COLO668 (cell line): ENCODE measurements at regions not wholly inside any gene's neighbourhood (a gene's known extent, or its start where the extent isn't known, plus 50 kb on each side); places are given as distances from the start of the nearest gene placed in this dataset.
A peak's percentile ranks its signal among the peaks of the same experiment; 100 is the strongest.
"Not testable (repeated sequence)": the region's sequence is repeated elsewhere in the genome, so short reads cannot be mapped to it uniquely, and the experiment has no call there.

Source experiments
- DNase-seq: peaks from one replicate; lab custom pipeline; 2025; ENCODE audit not compliant: unreplicated experiment; lab: John Stamatoyannopoulos, UW

- DNase-seq: no peak
Measured at GRCh38 chr15:92821491-92822116, 78.5 kb upstream of the CHD2 start.

DNA sequence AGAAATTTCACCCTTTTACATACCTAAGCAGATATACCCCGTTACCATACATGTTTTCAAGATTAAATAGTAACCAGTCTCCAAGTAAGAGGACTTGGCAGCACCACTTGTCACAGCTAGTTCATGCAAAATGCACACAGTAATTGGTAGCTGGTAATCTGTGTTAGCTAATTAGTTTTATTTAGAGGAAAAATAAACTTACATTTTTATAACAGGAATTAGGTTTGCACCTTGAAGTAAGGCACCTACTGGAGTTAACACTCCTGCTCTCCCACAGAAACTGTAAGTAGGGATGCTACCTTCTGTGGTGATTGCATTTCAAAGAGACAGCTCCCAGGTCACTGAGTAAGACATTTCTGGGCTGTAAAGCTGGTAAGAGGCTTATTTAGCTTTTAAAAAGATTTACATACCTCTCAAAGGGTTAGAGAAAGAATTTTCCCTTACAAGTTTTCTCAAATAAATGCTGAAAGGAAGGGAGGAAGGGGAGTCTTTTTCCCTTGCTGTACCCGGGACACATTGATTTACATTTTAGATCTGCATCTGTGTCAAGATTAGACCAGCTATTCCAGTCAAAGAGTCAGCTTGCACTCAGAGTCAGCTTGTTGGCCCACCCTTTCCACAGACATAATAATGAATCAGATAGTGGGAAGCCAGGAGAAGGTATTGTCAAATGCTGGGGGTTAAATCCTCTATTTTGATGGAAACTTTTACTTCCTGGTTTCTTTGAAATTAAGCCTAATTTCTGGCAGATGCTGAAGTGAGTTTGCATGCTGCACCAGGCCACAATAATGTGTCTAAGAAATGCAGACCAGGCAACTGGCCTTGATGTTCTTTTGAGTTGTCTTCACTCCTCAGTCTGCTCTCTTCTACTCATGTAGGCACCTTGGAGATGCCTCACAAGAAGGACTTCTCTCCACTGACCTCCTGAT is 77.6 kb upstream of the CHD2 start:
- no peak for DNase-seq

- no peak for DNase-seq
Measured at GRCh38 chr15:92825985-92826384, 74.1 kb upstream of the CHD2 start.

DNA sequence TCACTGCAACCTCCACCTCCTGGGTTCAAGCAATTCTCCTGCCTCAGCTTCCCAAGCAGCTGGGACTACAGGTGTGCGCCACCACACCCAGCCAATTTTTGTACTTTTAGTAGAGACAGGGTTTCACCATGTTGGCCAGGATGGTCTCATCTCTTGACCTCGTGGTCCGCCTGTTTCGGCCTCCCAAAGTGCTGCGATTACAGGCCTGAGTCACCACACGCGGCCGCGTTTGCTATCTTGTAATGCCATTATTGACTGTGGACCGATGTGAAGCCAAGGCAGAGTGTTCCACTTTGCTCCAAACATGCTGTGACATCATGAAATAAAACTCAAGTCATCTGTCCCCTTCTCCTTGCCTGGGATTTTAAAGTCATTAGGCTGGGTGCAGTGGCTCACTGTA is 72.1 kb upstream of the CHD2 start:
- not testable (repeated sequence) for DNase-seq

DNA sequence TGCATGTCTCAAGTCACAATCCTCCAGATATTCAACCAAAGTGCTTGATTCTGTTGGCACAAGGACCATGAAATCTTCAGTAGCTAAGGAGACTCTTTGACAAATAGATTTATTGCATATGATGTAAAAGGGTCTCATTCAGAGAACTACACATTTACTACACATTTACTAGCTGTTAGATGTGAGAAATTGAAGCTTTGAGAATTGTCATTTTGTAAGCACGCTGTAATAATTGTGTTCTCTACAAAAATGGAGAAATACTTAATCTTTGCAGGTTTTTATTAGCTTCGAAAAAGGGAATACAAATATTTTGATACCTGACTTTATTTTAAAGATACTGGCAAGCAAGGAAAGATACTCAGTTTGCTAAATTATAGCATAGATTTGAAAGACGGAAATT is 70.2 kb upstream of the CHD2 start:
- no peak for DNase-seq

DNA sequence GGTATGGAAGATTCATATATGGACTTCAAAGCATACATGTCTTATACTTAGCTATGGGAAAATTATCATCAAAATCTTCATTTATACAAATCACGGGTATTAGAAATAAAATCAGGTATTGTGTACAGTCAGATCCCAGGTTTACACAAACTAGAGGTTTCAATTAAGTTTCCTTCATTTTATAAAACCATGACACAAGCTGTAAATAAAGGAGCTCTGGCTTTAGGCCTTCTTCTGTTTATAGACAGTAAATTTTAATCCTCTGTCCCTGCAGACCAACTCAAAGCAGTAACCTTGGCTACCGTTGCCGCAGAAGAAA is 68.8 kb upstream of the CHD2 start:
- DNase-seq: no peak

DNA sequence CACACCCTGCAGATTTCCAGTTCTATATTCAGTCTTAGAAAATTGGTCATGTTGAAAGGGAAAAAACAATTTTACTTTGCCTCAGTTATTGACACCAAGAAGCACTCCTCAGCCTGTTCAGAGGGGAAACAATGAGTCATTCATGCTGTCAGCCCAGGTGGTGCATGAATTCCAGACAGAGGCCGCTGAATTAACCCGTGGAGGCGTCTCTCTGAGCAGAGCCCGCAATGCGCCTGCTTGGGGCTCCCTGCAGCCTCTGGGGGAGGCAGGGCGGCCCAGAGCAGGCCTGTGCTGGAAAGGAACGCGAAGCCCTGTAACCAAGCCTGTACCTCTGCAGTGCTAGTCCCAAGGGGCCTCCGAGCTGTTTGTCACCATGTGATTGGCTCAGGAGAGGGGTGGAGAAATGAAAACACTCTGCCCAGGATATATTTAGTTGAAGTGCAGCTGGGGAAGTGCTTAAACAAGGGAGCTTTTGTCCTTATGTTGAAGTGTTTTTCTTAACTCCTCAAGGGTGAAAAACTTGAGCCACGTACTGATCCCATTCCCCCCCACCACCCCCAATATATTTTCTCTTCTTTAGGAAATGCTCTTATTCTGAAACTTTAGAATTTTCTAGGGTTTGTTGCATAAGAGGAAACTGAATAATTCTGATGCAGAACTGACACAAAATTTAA is 68.3 kb upstream of the CHD2 start:
- peak; percentile 94 for DNase-seq

DNA sequence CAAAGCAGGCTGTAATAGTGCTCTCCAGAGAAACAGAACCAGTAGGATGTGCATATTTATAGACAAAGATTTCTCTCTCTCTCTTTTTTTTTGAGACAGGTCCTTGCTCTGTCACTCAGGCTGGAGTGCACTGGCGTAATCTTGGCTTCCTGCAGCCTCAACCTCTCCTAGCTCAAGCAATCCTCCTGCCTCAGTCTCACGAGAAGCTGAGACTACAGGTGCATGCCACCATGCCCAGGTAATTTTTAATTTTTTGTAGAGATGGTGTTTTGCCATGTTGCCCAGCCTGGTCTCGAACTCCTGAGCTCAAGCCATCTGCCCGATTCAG is 67.1 kb upstream of the CHD2 start:
- no peak for DNase-seq

DNA sequence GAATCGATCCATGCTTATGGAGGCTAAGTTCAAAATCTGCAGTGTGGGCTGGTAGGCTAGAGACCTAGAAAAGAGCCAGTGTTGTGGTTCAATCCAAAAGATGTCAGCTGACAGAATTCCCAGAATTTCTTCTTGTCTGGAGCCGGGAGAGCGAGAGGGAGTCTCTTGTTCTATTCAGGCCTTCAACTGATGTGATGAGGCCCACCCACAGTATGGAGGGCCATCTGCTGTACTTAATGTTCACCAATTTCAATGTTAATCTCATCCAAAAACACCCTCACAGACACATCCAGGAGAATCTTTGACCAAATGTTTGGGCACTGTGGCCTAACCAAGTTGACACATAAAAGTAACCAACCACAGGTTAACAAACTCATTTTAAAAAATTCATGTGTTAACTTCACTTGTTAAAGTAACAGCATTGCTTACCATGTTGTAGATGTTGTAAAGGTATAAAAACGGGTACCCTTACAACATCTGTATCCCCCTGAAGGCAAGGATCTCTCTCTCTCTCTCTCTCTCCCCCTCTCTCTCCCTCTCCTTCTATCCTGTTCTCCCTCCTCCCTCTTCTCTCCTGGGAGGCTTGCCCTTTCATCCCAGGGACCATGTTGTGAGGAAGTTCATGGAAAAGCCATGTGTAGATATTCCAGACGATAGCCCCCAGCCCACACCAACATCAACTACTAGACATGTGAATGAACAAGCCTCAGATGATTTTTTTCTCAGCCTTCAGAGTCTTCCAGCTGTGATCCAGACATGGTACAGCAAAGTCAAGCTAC is 66.4 kb upstream of the CHD2 start:
- DNase-seq: no peak

DNA sequence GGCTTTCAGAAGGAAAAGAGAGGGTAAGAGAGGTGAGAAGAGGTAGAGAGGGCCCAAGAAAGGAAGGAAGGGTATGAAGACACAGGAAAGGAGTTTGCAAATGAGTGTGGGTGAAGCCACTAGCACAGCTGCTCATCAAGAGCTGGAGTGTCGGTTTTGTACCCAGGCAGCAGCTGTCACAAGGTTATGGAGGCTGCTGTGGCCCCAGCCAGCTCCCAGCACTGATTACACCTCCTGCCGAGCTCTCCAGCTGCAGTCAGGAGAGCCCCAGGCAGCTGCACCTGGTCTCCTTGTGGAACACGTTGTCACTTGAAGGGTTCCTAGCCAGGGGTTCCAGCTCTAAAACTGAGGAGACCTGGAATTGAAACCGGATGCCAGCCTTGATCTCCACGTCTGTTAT is 60.4 kb upstream of the CHD2 start:
- peak; percentile 90 for DNase-seq

- no peak for DNase-seq
Measured at GRCh38 chr15:92840149-92840548, 60.0 kb upstream of the CHD2 start.

DNA sequence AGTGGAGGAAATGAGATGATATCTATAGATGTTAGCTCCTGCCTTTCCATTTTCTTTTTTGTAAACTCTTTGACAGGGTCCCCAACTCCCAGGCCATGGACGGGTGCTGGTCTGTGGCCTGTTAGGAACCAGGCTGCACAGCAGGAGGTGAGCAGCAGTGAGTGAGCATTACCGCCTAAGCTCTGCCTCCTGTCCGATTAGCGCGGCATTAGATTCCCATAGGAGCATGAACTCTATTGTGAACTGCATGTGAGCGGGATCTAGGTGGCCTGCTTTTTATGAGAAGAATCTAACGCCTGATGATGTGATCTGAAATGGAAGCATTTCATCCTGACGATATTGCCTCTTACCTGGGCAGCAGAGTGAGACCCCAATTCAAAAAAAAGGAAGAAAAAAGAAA is 56.8 kb upstream of the CHD2 start:
- no peak for DNase-seq

- DNase-seq: no peak
Measured at GRCh38 chr15:92843814-92844213, 56.3 kb upstream of the CHD2 start.

DNA sequence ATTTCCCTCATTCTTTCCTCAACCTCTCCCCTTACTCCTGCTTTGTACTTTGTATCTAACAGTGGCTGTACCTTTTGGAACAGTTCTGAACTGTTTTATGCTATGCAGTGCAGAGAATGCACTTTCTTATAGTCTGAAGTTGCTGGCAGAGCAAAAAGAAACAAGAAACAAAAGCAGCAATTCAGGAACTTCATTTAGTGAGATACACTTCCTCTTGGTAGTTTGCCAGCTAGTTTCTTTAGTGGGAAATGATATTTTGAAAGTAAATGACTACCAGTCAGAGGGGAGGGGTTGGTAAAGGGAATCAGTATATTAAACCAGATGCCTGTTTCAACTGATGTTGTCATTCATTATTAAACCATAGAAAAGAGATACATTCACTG is 55.0 kb upstream of the CHD2 start:
- DNase-seq: no peak

DNA sequence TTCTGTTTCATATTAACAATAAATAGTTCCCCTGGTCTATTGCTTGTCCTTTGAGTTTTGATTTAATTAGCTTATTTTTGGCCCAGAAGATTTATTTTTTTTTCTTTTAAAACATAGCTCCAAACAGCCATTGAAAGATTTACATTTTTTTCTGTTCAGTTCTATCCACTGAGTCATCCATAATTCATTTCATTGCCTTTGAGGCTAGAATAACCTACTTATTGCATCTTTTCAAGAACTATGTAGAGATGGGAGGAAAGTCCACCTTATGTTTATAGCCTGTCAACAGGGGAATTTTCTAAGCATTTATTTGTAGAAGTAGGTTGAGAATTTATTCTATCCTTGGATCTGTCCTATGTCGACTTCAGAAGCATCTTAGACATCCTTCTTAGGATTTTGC is 53.4 kb upstream of the CHD2 start:
- DNase-seq: no peak

GRCh38 chr15:92847841-92848240 is 52.3 kb upstream of the CHD2 start:
- DNase-seq: no peak

DNA sequence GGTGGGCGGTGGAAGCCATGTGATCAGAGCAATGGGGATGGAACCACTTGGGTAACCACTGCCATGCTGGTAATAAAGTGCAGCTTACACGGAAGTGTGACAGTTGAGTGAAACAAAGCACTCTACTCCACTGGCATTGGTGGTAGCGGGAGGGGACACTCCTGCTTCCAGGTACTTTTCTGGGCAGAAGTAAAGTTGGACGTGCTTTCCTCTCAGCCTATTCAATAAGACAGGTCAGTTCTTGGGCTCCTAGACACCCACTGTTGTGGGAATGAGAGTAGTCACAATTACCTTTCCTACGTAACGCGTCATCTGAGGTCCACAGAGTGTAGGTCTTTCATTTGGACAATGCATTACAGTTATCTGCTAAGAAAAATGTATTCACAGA is 51.7 kb upstream of the CHD2 start:
- no peak for DNase-seq

DNA sequence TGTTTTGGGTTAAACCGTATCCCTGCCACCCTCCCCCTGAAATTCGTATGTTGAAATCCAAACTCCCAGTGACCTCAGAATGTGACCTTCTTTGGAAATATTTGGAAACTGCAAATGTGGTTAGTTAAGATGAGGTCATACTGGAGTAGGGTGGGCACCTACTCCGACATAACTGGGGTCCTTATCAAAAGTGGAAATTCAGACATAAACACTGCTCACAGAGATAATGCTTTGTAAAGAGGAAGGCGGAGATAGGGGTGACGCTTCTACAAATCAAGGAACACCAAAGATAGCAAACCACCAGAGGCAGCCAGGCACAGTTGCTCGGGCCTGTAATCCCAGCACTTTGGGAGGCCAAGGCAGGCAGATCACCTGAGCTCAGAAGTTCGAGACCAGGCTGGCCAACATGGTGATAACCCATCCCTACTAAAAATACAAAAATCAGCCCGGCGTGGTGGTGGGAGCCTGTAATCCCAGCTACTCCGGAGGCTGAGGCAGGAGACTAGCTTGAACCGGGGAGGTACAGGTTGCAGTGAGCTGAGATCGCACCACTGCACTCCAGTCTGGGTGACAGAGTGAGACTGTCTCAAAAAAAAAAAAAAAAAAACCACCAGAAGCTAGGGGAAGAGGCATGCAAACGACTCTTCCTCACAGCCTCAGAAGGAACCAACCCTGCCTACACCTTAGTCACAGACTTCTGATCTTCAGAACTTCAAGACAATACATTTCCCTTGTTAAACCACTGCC is 51.1 kb upstream of the CHD2 start:
- DNase-seq: no peak

DNA sequence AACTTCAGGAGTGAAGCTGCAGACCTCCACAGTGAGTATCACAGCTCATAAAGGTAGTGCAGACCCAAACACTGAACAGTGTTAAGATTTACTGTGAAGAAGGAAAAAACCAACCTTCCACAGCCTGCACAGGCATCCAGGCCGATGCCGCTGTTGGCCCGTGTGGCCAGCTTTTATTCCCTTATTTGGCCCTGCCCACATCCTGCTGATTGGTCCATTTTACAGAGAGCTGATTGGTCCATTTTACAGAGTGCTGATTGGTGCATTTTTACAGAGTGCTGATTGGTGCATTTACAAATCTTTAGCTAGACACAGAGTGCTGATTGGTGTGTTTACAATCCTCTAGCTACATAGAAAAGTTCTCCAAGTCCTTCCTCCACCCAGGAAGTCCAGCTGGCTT is 49.9 kb upstream of the CHD2 start:
- DNase-seq: not testable (repeated sequence)
